HCT116 (cell line): ENCODE measurements at regions not wholly inside any gene's neighbourhood (a gene's known extent, or its start where the extent isn't known, plus 50 kb on each side); places are given as distances from the start of the nearest gene placed in this dataset.

Experiments used
- CBX3 ChIP-seq: IDR thresholded peaks from 2 replicates; pipeline ENCODE4 v1.6.1; 2012; ENCODE audit warnings: low read depth
- CTCF ChIP-seq, 3 experiments: fragments of 200-600 bp in 1 of 3; sonication (generic) in 1 of 3; IDR thresholded peaks in 2 of 3; conservative IDR thresholded peaks in 1 of 3; 2 replicates each; pipeline ENCODE4 v1.5.1; 2012 to 2017; ENCODE audit warnings: low read depth in 2 of 3, low read length in 2 of 3, antibody characterized with exemption in 1 of 3, borderline replicate concordance in 1 of 3, control low read depth in 1 of 3, mild to moderate bottlenecking in 1 of 3, mixed read lengths in 1 of 3, mixed run types in 1 of 3, moderate library complexity in 1 of 3; ENCODE audit not compliant: insufficient read depth in 1 of 3
- EGR1 ChIP-seq: IDR thresholded peaks from 2 replicates; pipeline ENCODE4 v1.6.1; 2012; ENCODE audit warnings: low read depth
- EZH2 ChIP-seq: fragments of 200-600 bp; sonication (generic); IDR thresholded peaks from 2 replicates; pipeline ENCODE4 v1.6.1; 2017; ENCODE audit warnings: antibody characterized with exemption, mixed run types
- FOSL1 ChIP-seq: IDR thresholded peaks from 2 replicates; pipeline ENCODE4 v1.6.1; 2012; ENCODE audit warnings: low read depth
- POLR2A ChIP-seq: IDR thresholded peaks from 2 replicates; pipeline ENCODE4 v1.7.0; 2011; ENCODE audit warnings: borderline replicate concordance; ENCODE audit not compliant: insufficient read depth, insufficient read length; ENCODE audit errors: extremely low read depth
- POLR2AphosphoS5 ChIP-seq: IDR thresholded peaks from 2 replicates; pipeline ENCODE4 v1.6.1; 2011; ENCODE audit warnings: mild to moderate bottlenecking, low read depth, low read length, moderate library complexity
- RAD21 ChIP-seq: IDR thresholded peaks from 2 replicates; pipeline ENCODE4 v1.6.1; 2012; ENCODE audit warnings: low read depth, mild to moderate bottlenecking
- SIN3A ChIP-seq: IDR thresholded peaks from 2 replicates; pipeline ENCODE4 v1.6.1; 2012; ENCODE audit warnings: low read depth
- YY1 ChIP-seq: IDR thresholded peaks from 2 replicates; pipeline ENCODE4 v1.6.1; 2011; ENCODE audit warnings: low read length, low read depth, moderate library complexity, mild to moderate bottlenecking; ENCODE audit not compliant: insufficient replicate concordance; ENCODE audit errors: extremely low read depth
- ZNF274 ChIP-seq: fragments of 200-500 bp; sonication (Bioruptor generic); IDR thresholded peaks from 2 replicates; pipeline ENCODE4 v1.6.1; 2014; ENCODE audit warnings: mild to moderate bottlenecking, low read depth, low read length, inconsistent platforms
- TF ChIP-seq, protein P1 (sequence below): IDR thresholded peaks from 2 replicates; pipeline ENCODE4 v1.6.1; 2012; ENCODE audit warnings: low read depth

DNA sequence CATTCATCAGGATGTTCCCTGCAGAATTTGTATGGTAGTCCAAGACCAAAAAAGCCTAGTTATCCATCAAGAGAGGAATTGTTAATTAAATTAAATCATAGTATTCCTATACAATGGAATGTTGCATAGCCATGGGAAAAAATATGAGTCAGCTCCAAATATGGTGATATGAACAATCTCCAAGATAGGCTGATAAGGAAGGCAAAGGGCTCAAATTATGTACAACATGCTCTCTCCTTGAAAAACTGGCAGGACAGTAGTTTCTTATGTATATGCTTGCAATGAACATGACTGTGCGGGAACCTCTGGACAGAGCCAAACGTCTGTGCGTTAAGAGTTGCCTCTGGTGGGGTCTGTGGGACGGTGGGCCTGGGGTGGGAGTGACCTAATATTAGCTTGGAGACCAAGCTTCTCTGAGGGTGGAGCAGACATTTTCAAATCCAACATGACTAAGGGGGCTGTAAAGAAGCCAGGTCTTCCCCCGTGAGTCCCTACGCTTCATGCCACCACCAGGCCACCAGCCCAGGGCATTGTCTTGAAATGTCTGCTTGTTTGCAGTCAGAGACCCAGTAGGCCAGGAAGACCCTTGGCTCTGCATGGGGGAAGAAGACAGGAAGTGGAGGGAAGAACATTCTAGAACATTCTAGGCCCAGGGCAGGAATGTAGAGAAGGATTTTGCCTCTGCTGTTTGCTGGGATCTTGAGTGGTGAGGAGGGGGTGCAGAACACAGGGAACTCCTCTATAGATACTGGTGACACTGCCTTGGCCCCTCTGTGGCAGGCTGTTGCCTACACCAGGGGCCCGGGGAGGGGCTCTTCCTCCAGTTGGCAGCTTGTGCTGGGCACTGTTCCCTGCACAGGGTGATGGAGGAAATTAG is 244.0 kb upstream of the HS6ST1 start:
- TF ChIP-seq CTCF (IDR thresholded peaks at IDR 0.05 in 2 of 3, conservative IDR thresholded peaks at IDR 0.05 in 1 of 3; ENCODE audit: borderline replicate concordance in 1 of 3, insufficient read depth in 1 of 3, low read depth in 2 of 3, low read length in 2 of 3): no peak
- TF ChIP-seq POLR2A: no peak
- TF ChIP-seq EZH2: no peak
- no peak for TF ChIP-seq POLR2AphosphoS5
- TF ChIP-seq FOSL1: no peak
- no peak for TF ChIP-seq YY1
- no peak for TF ChIP-seq CBX3
- TF ChIP-seq, protein P1, sequence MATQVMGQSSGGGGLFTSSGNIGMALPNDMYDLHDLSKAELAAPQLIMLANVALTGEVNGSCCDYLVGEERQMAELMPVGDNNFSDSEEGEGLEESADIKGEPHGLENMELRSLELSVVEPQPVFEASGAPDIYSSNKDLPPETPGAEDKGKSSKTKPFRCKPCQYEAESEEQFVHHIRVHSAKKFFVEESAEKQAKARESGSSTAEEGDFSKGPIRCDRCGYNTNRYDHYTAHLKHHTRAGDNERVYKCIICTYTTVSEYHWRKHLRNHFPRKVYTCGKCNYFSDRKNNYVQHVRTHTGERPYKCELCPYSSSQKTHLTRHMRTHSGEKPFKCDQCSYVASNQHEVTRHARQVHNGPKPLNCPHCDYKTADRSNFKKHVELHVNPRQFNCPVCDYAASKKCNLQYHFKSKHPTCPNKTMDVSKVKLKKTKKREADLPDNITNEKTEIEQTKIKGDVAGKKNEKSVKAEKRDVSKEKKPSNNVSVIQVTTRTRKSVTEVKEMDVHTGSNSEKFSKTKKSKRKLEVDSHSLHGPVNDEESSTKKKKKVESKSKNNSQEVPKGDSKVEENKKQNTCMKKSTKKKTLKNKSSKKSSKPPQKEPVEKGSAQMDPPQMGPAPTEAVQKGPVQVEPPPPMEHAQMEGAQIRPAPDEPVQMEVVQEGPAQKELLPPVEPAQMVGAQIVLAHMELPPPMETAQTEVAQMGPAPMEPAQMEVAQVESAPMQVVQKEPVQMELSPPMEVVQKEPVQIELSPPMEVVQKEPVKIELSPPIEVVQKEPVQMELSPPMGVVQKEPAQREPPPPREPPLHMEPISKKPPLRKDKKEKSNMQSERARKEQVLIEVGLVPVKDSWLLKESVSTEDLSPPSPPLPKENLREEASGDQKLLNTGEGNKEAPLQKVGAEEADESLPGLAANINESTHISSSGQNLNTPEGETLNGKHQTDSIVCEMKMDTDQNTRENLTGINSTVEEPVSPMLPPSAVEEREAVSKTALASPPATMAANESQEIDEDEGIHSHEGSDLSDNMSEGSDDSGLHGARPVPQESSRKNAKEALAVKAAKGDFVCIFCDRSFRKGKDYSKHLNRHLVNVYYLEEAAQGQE: no peak
- TF ChIP-seq EGR1: no peak
- no peak for TF ChIP-seq SIN3A
- no peak for TF ChIP-seq RAD21
- TF ChIP-seq ZNF274: no peak
